ENCODE measurements at regions not wholly inside any gene's neighbourhood (a gene's known extent, or its start where the extent isn't known, plus 50 kb on each side); places are given as distances from the start of the nearest gene placed in this dataset.

GRCh38 chr7:1358376-1359050, 100.8 kb downstream of the MICALL2 start:
- DNase-seq, result no peak

- no peak for DNase-seq
These were observed 100.2 kb downstream of the MICALL2 start for GRCh38 chr7:1359051-1359400.

GRCh38 chr7:1359681-1360485, 99.4 kb downstream of the MICALL2 start:
- DNase-seq, result no peak

- DNase-seq, result no peak
These were observed 98.7 kb downstream of the MICALL2 start for GRCh38 chr7:1360521-1360971.

- no peak for DNase-seq
These were observed 98.1 kb downstream of the MICALL2 start for GRCh38 chr7:1361016-1361755.

GRCh38 chr7:1361756-1362125, 97.5 kb downstream of the MICALL2 start:
- DNase-seq, result no peak

- no peak for DNase-seq
These were observed 97.0 kb downstream of the MICALL2 start for GRCh38 chr7:1362301-1362700.

- no peak for DNase-seq
These were observed 95.0 kb downstream of the MICALL2 start for GRCh38 chr7:1364068-1364905.

GRCh38 chr7:1364906-1365570, 94.2 kb downstream of the MICALL2 start:
- DNase-seq, result no peak

GRCh38 chr7:1365846-1366245, 93.4 kb downstream of the MICALL2 start:
- DNase-seq, result no peak

GRCh38 chr7:1366801-1367405, 92.4 kb downstream of the MICALL2 start:
- no peak for DNase-seq

GRCh38 chr7:1367501-1368183, 91.6 kb downstream of the MICALL2 start:
- peak; percentile 38 for DNase-seq

- peak; percentile 63 for DNase-seq
These were observed 91.0 kb downstream of the MICALL2 start for GRCh38 chr7:1368184-1368681.

- DNase-seq, result peak; percentile 54
These were observed 90.3 kb downstream of the MICALL2 start for GRCh38 chr7:1368682-1369571.

GRCh38 chr7:1369916-1370657, 89.2 kb downstream of the MICALL2 start:
- DNase-seq, result no peak

GRCh38 chr7:1370738-1371137, 88.5 kb downstream of the MICALL2 start:
- no peak for DNase-seq

- DNase-seq, result no peak
These were observed 87.2 kb downstream of the MICALL2 start for GRCh38 chr7:1372063-1372462.

- DNase-seq, result no peak
These were observed 86.4 kb downstream of the MICALL2 start for GRCh38 chr7:1372671-1373379.
